Neural cell (in vitro differentiated cells): ENCODE measurements at regions not wholly inside any gene's neighbourhood (a gene's known extent, or its start where the extent isn't known, plus 50 kb on each side); places are given as distances from the start of the nearest gene placed in this dataset.

Experiments used
- EP300 ChIP-seq: fragments of 450-650 bp; conservative IDR thresholded peaks from 2 replicates; pipeline ENCODE4 v1.6.1; 2014; ENCODE audit warnings: antibody characterized with exemption, mild to moderate bottlenecking, moderate library complexity; ENCODE audit not compliant: poor library complexity, severe bottlenecking
- EZH2 ChIP-seq: fragments of 200-600, 300-800 bp; shearing (Covaris generic), sonication (generic); IDR thresholded peaks from 2 replicates; pipeline ENCODE4 v1.6.1; 2014; ENCODE audit warnings: antibody characterized with exemption, low read length, borderline replicate concordance, mild to moderate bottlenecking; ENCODE audit not compliant: insufficient read depth, poor library complexity, severe bottlenecking
- POLR2AphosphoS5 ChIP-seq: IDR thresholded peaks from 2 replicates; pipeline ENCODE4 v1.6.1; 2012
- RAD21 ChIP-seq: fragments of 450-650 bp; conservative IDR thresholded peaks from 2 replicates; pipeline ENCODE4 v1.6.1; 2014; ENCODE audit warnings: antibody characterized with exemption, mild to moderate bottlenecking, moderate library complexity
- REST ChIP-seq: IDR thresholded peaks from 2 replicates; pipeline ENCODE4 v1.6.1; 2012; ENCODE audit warnings: borderline replicate concordance
- SMC3 ChIP-seq: fragments of 450-650 bp; conservative IDR thresholded peaks from 2 replicates; pipeline ENCODE4 v1.6.1; 2014; ENCODE audit warnings: antibody characterized with exemption, mild to moderate bottlenecking, moderate library complexity; ENCODE audit not compliant: poor library complexity
- TF ChIP-seq, protein P1 (sequence below): fragments of 450-650 bp; IDR thresholded peaks from 2 replicates; pipeline ENCODE4 v1.5.1; 2014; ENCODE audit warnings: antibody characterized with exemption, mild to moderate bottlenecking, moderate library complexity; ENCODE audit not compliant: poor library complexity, severe bottlenecking

- TF ChIP-seq, protein P1, sequence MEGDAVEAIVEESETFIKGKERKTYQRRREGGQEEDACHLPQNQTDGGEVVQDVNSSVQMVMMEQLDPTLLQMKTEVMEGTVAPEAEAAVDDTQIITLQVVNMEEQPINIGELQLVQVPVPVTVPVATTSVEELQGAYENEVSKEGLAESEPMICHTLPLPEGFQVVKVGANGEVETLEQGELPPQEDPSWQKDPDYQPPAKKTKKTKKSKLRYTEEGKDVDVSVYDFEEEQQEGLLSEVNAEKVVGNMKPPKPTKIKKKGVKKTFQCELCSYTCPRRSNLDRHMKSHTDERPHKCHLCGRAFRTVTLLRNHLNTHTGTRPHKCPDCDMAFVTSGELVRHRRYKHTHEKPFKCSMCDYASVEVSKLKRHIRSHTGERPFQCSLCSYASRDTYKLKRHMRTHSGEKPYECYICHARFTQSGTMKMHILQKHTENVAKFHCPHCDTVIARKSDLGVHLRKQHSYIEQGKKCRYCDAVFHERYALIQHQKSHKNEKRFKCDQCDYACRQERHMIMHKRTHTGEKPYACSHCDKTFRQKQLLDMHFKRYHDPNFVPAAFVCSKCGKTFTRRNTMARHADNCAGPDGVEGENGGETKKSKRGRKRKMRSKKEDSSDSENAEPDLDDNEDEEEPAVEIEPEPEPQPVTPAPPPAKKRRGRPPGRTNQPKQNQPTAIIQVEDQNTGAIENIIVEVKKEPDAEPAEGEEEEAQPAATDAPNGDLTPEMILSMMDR: no peak
- no peak for TF ChIP-seq EP300
- TF ChIP-seq EZH2: no peak
- TF ChIP-seq POLR2AphosphoS5: no peak
- no peak for TF ChIP-seq RAD21
- TF ChIP-seq REST: no peak
- no peak for TF ChIP-seq SMC3
Measured at GRCh38 chr11:97638641-97639224, 1248.9 kb downstream of the JRKL start.
